ENCODE measurements at regions not wholly inside any gene's neighbourhood (a gene's known extent, or its start where the extent isn't known, plus 50 kb on each side); places are given as distances from the start of the nearest gene placed in this dataset.

GRCh38 chr11:80746300-80746699 is 1305.5 kb upstream of the TENM4 start:
- DNase-seq (ENCODE audit: low read depth, low spot score): no peak
- intact Hi-C loops (cut with micrococcal nuclease) (no loop called here), dilution Hi-C loops (cut with MboI; ENCODE audit: extremely low pct_ligation_motif_present, low sequenced_read_pairs) (no loop called here)
- Histone ChIP-seq H3K9me3 (replicated peaks; ENCODE audit: control insufficient read depth, insufficient read depth, low read length) (no peaks in the 10 kb centered on the region), H3K9me1 (replicated peaks; ENCODE audit: control insufficient read depth, extremely low read depth, insufficient read depth, low read length) (no peaks in the 10 kb centered on the region), H3K4me3 (replicated peaks in 1 of 3; ENCODE audit: insufficient read depth in 1 of 3, low read depth in 1 of 3, low read length in 3 of 3) (no peak overlapping the region), H4K20me1 (replicated peaks; ENCODE audit: control insufficient read depth, extremely low read depth, insufficient read depth, low read length) (no peaks in the 10 kb centered on the region), H2AFZ (ENCODE audit: low read depth, low read length) (no peak overlapping the region), H3K9ac (replicated peaks; ENCODE audit: extremely low read depth, insufficient read depth, low read length) (no peak overlapping the region), H3K4me2 (ENCODE audit: insufficient read depth, low read length) (no peak overlapping the region), H3K36me3 (ENCODE audit: control insufficient read depth in 2 of 2, extremely low read depth in 1 of 2, insufficient read depth in 2 of 2, low read length in 2 of 2) (no peaks in the 10 kb centered on the region), H3K27me3 (ENCODE audit: control insufficient read depth in 2 of 2, insufficient read depth in 2 of 2, low read length in 2 of 2) (no peaks in the 10 kb centered on the region), H3K27ac (ENCODE audit: insufficient read depth, low read depth, low read length) (no peak overlapping the region), H3K79me2 (ENCODE audit: control insufficient read depth, insufficient read depth, low read length) (no peaks in the 10 kb centered on the region), H3K4me1 (ENCODE audit: control insufficient read depth, extremely low read depth, insufficient read depth, low read length) (no peaks in the 10 kb centered on the region)
- ChIA-PET CTCF (no interaction called here), POLR2A (no interaction called here)
- no peak for TF ChIP-seq CTCF (IDR thresholded peaks at IDR 0.05; ENCODE audit: extremely low read depth in 1 of 2, insufficient read depth in 1 of 2, low read depth in 1 of 2, low read length in 2 of 2)
- no peak for TF ChIP-seq GATA2 (IDR thresholded peaks at IDR 0.05; ENCODE audit: insufficient read depth, insufficient read length, low read depth, low read length)
- no peak for TF ChIP-seq EZH2 (IDR thresholded peaks at IDR 0.05; ENCODE audit: borderline replicate concordance, low read depth, low read length, severe bottlenecking)
- no peak for TF ChIP-seq MYC (IDR thresholded peaks at IDR 0.05; ENCODE audit: low read depth, low read length)
- no peak for TF ChIP-seq FOS (IDR thresholded peaks at IDR 0.05; ENCODE audit: borderline replicate concordance, insufficient read depth, low read length)
- TF ChIP-seq JUN (IDR thresholded peaks at IDR 0.05; ENCODE audit: borderline replicate concordance, insufficient read depth, insufficient read length, low read depth): no peak
- no peak for TF ChIP-seq POLR2AphosphoS5 (IDR thresholded peaks at IDR 0.05; ENCODE audit: insufficient read depth, low read depth, low read length)
- TF ChIP-seq POLR2A (IDR thresholded peaks at IDR 0.05; ENCODE audit: low read depth, low read length): no peak
- TF ChIP-seq MAX (IDR thresholded peaks at IDR 0.05; ENCODE audit: insufficient read depth, insufficient read length): no peak
- no peak for FAIRE-seq
- no TSS peak for BruUV-seq (replicated peaks)
